IPS-18c (cell line): ENCODE measurements at regions not wholly inside any gene's neighbourhood (a gene's known extent, or its start where the extent isn't known, plus 50 kb on each side); places are given as distances from the start of the nearest gene placed in this dataset.

Experiments used
- H3K4me3 ChIP-seq: 2 replicates; pipeline ENCODE4 v1.7.0; 2013; ENCODE audit warnings: low read depth, mild to moderate bottlenecking, low read length, moderate library complexity; ENCODE audit not compliant: insufficient read depth
- H3K9me3 ChIP-seq: one replicate; pipeline ENCODE4 v1.6.1; 2013; ENCODE audit warnings: mild to moderate bottlenecking, low read length, moderate library complexity; ENCODE audit not compliant: control insufficient read depth, insufficient read depth

GRCh38 chr11:133710241-133710640, 135.1 kb downstream of the SPATA19 start:
- no peaks in the 10 kb centered on the region for H3K9me3 ChIP-seq

GRCh38 chr11:133708547-133709051, 136.7 kb downstream of the SPATA19 start:
- Histone ChIP-seq H3K9me3 (no peaks in the 10 kb centered on the region), H3K4me3 (no peak overlapping the region)

More at GRCh38 chr11:133710241-133710640, 135.1 kb downstream of the SPATA19 start:
- no peak overlapping the region for H3K4me3 ChIP-seq

GRCh38 chr11:133706925-133707794, 138.2 kb downstream of the SPATA19 start:
- H3K9me3 ChIP-seq = no peaks in the 10 kb centered on the region

GRCh38 chr11:133705873-133706272, 139.4 kb downstream of the SPATA19 start:
- H3K4me3 ChIP-seq = no peak overlapping the region
- no peaks in the 10 kb centered on the region for H3K9me3 ChIP-seq

More at GRCh38 chr11:133706925-133707794, 138.2 kb downstream of the SPATA19 start:
- H3K4me3 ChIP-seq = no peak overlapping the region

- Histone ChIP-seq H3K4me3 (no peak overlapping the region), H3K9me3 (no peaks in the 10 kb centered on the region)
Observed at GRCh38 chr11:133705074-133705648, 140.2 kb downstream of the SPATA19 start.

GRCh38 chr11:133699071-133699470, 146.2 kb downstream of the SPATA19 start:
- no peaks in the 10 kb centered on the region for H3K9me3 ChIP-seq
- H3K4me3 ChIP-seq = no peak overlapping the region

DNA sequence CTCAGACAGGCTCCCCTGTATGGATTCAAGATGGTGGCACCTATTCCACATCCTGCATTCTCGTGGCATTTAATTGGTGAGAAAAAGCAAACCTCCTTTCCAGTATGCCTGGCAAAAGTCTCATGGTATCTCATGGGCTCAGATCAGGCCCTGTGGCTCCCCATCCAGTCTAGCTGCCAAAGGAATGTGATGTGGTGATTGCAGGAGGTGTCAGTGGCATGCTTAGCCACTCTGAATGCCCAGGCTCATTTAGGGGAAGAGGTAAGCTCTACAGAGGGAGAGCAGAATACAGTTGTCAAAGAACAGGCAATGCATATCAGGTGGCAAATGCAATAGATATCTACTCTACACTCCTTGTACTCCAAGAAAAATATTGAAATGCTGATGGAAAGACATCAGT, 146.7 kb downstream of the SPATA19 start:
- Histone ChIP-seq H3K4me3 (no peak overlapping the region), H3K9me3 (no peaks in the 10 kb centered on the region)

DNA sequence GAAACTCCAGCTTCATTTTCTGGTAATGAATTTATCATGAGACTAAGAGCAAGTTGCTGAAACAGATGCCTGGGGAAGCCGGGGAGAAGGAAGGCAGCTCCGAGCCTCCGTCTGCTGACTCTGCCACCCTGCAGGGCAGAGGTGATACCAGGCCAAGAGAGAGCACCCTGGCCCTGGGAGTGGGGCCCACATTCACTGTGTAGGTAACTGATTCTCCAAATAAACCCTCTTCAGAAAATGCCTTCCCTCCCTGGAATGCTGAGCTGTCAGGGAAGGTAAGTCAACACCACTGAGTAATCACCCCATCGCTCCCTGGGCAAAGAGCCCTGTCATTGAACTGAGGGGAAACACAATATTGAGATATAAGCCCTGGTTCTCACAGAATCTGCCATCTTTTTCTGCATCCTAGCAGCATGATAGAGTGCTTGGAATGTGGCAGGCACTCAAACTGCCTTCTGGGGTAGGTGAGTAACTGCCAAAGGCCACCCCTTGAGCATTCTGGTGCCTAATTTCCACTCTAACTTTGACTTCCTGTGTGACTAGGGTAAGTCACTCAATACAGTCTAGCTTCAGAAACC, 147.6 kb downstream of the SPATA19 start:
- Histone ChIP-seq H3K9me3 (no peaks in the 10 kb centered on the region), H3K4me3 (no peak overlapping the region)

- Histone ChIP-seq H3K4me3 (no peak overlapping the region), H3K9me3 (no peaks in the 10 kb centered on the region)
Observed at GRCh38 chr11:133697161-133697560, 148.2 kb downstream of the SPATA19 start.

GRCh38 chr11:133695387-133695786, 149.9 kb downstream of the SPATA19 start:
- Histone ChIP-seq H3K9me3 (no peaks in the 10 kb centered on the region), H3K4me3 (no peak overlapping the region)

DNA sequence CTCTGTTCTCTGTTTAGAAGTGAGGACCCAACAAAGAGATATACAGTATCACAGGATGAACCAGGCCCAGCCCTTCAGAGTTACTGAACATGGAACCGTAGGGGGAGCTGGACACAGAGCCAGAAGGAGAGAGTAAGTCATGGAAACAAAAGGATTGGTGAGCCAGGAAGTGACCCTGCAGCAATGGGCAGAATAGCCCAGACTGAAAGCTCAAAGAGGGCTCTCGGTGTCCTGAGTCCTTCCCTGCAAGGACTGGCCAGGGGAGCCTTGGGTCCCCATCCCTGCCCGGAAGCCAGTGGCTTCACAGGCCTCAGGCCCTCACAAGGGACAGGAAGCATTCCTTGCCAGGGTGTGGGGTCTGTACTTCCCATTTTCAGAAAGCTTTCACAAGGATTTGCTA, 150.6 kb downstream of the SPATA19 start:
- Histone ChIP-seq H3K9me3 (no peaks in the 10 kb centered on the region), H3K4me3 (no peak overlapping the region)

GRCh38 chr11:133693110-133693509, 152.2 kb downstream of the SPATA19 start:
- Histone ChIP-seq H3K4me3 (no peak overlapping the region), H3K9me3 (no peaks in the 10 kb centered on the region)

GRCh38 chr11:133692126-133692934, 153.0 kb downstream of the SPATA19 start:
- Histone ChIP-seq H3K4me3 (no peak overlapping the region), H3K9me3 (no peaks in the 10 kb centered on the region)

DNA sequence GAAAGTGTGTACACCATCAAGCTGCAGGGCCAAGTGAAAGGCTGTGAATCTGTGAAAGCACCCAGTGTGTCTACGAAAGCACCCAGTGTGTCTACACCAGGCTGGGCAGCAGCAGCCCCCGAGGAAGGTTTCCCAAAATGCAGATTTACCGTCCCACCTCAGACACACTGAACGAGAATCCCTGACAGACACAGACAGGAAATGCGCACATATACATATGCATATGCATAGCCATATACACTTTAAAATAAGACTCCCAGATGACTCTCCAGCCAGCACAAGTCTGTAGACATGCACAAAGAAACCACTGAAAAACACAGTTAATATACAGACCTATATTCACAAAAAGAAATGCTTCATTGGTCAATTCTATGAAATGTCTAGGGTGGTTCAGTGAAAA, 155.5 kb upstream of the OPCML start:
- H3K9me3 ChIP-seq = no peaks in the 10 kb centered on the region
- H3K4me3 ChIP-seq = no peak overlapping the region

- Histone ChIP-seq H3K4me3 (no peak overlapping the region), H3K9me3 (no peaks in the 10 kb centered on the region)
Observed at GRCh38 chr11:133681901-133682300, 149.6 kb upstream of the OPCML start.

- Histone ChIP-seq H3K9me3 (no peaks in the 10 kb centered on the region), H3K4me3 (no peak overlapping the region)
Observed at GRCh38 chr11:133679896-133680295, 147.6 kb upstream of the OPCML start.

DNA sequence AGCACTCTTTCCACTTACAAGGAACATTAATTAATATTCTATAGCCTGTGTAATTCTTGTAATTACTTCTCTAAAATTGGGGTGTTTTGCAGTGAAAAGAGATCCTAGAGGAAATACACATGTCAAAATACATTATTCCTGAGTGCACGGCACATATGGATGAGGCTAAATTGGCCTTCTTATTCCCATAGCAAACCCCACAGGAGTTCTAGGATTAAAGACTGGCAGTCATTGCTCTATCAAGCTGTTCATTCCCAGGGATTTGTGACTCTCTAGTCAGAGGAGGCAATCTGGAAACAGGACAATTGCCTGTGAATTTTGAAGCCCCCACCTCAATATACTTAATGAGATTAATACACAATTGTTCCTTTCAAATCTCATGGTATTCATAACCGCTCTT, 145.9 kb upstream of the OPCML start:
- H3K9me3 ChIP-seq = no peaks in the 10 kb centered on the region
- no peak overlapping the region for H3K4me3 ChIP-seq
